Loucy (cell line): ENCODE measurements at regions not wholly inside any gene's neighbourhood (a gene's known extent, or its start where the extent isn't known, plus 50 kb on each side); places are given as distances from the start of the nearest gene placed in this dataset.

Experiments used
- EZH2phosphoT487 ChIP-seq: fragments of 200-600 bp; IDR thresholded peaks from 2 replicates; pipeline ENCODE4 v1.6.1; 2018; ENCODE audit warnings: antibody characterized with exemption, mild to moderate bottlenecking, moderate library complexity, borderline replicate concordance
- TF ChIP-seq, protein P1 (sequence below): fragments of 200-600 bp; sonication (generic); conservative IDR thresholded peaks from 2 replicates; pipeline ENCODE4 v1.5.1; 2014; ENCODE audit warnings: mild to moderate bottlenecking, antibody characterized with exemption, low read length

DNA sequence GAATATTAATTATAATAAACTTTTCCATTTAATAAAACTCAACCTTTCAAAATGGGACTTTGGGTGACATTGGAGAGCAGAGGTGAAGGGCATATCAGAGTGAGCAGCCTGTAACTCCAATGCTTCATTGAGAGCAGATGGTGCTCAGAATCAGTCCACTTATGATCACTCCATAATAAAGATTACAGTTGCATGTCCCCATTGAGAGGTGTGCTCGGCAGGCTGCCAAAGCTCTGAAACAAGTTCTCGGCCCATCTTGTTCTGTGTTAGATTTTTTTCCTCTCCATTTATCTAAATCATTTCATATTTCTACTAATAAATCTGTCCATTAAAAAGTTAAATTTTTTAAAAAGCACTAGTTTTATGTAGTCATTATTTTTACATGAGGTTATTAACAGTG lies 1786.4 kb upstream of the WWC1 start:
- TF ChIP-seq, protein P1, sequence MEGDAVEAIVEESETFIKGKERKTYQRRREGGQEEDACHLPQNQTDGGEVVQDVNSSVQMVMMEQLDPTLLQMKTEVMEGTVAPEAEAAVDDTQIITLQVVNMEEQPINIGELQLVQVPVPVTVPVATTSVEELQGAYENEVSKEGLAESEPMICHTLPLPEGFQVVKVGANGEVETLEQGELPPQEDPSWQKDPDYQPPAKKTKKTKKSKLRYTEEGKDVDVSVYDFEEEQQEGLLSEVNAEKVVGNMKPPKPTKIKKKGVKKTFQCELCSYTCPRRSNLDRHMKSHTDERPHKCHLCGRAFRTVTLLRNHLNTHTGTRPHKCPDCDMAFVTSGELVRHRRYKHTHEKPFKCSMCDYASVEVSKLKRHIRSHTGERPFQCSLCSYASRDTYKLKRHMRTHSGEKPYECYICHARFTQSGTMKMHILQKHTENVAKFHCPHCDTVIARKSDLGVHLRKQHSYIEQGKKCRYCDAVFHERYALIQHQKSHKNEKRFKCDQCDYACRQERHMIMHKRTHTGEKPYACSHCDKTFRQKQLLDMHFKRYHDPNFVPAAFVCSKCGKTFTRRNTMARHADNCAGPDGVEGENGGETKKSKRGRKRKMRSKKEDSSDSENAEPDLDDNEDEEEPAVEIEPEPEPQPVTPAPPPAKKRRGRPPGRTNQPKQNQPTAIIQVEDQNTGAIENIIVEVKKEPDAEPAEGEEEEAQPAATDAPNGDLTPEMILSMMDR = no peak
- TF ChIP-seq EZH2phosphoT487 = no peak
